SK-N-SH (cell line): ENCODE measurements at regions not wholly inside any gene's neighbourhood (a gene's known extent, or its start where the extent isn't known, plus 50 kb on each side); places are given as distances from the start of the nearest gene placed in this dataset.

Experiments
- CTCF ChIA-PET: fragments of 300-600, 350-600 bp; formaldehyde crosslinking; extraction: SDS; loops from one replicate; lab custom pipeline; 2021; lab: Yijun Ruan, JAX
- POLR2A ChIA-PET: fragments of 350-600 bp; sonication (Branson Sonifier 250); formaldehyde crosslinking; extraction: SDS; loops from one replicate; lab custom pipeline; 2020; ENCODE audit warnings: antibody characterized with exemption, inconsistent platforms; lab: Yijun Ruan, JAX
- DNase-seq: peaks from one replicate; pipeline ENCODE4 v3.0.0; 2012
- H2AFZ ChIP-seq: fragments of 200-600 bp; sonication (generic); 2 replicates; pipeline ENCODE4 v1.8.1; 2016; ENCODE audit warnings: antibody characterized with exemption, mild to moderate bottlenecking, low read depth
- H3F3A ChIP-seq: fragments of 200-600 bp; sonication (generic); replicated peaks from 2 replicates; pipeline ENCODE3; 2016; ENCODE audit warnings: antibody characterized with exemption, mild to moderate bottlenecking; ENCODE audit not compliant: insufficient read depth
- H3K27ac ChIP-seq, 2 experiments: fragments of 200-500 bp in 1 of 2; fragments of 200-600 bp in 1 of 2; sonication (Bioruptor generic) in 1 of 2; sonication (generic), shearing (Covaris generic) in 1 of 2; 2 replicates each; pipeline versions ENCODE4 v1.5.1 to v1.6.1; 2014 to 2016; ENCODE audit warnings: low read depth in 2 of 2, inconsistent platforms in 1 of 2, low read length in 1 of 2, mild to moderate bottlenecking in 1 of 2, mixed read lengths in 1 of 2
- H3K27me3 ChIP-seq: fragments of 200-600 bp; sonication (generic), shearing (Covaris generic); 2 replicates; pipeline ENCODE4 v1.6.1; 2016; ENCODE audit warnings: mixed run types; ENCODE audit not compliant: insufficient read depth
- H3K36me3 ChIP-seq, 2 experiments: fragments of 200-500 bp in 1 of 2; fragments of 200-600 bp in 1 of 2; sonication (Bioruptor generic) in 1 of 2; sonication (generic) in 1 of 2; replicated peaks in 1 of 2; 2 replicates each; pipeline versions ENCODE3 to v1.5.1; 2014 to 2016; ENCODE audit warnings: low read length in 1 of 2, mild to moderate bottlenecking in 1 of 2; ENCODE audit not compliant: insufficient read depth in 2 of 2, control insufficient read depth in 1 of 2
- H3K4me1 ChIP-seq, 2 experiments: fragments of 200-500 bp in 1 of 2; fragments of 200-600 bp in 1 of 2; sonication (Bioruptor generic) in 1 of 2; sonication (generic), shearing (Covaris generic) in 1 of 2; 2 replicates each; pipeline versions ENCODE4 v1.5.1 to v1.6.1; 2014 to 2016; ENCODE audit warnings: low read depth in 1 of 2, low read length in 1 of 2, mixed run types in 1 of 2; ENCODE audit not compliant: insufficient read depth in 2 of 2, control insufficient read depth in 1 of 2
- H3K4me2 ChIP-seq: fragments of 200-600 bp; sonication (generic), shearing (Covaris generic); 2 replicates; pipeline ENCODE4 v1.6.1; 2017; ENCODE audit warnings: mixed run types
- H3K4me3 ChIP-seq, 2 experiments: fragments of 200-500 bp in 1 of 2; fragments of 200-600 bp in 1 of 2; sonication (Bioruptor generic) in 1 of 2; sonication (generic), shearing (Covaris generic) in 1 of 2; 2 replicates each; pipeline versions ENCODE4 v1.5.1 to v1.8.1; 2014 to 2016; ENCODE audit warnings: low read depth in 2 of 2, inconsistent platforms in 1 of 2, low read length in 1 of 2, mild to moderate bottlenecking in 1 of 2, mixed read lengths in 1 of 2, moderate library complexity in 1 of 2
- H3K79me2 ChIP-seq: fragments of 200-600 bp; sonication (generic); 2 replicates; pipeline ENCODE4 v1.8.1; 2017; ENCODE audit warnings: mild to moderate bottlenecking; ENCODE audit not compliant: insufficient read depth
- H3K9ac ChIP-seq: fragments of 200-600 bp; sonication (generic); 2 replicates; pipeline ENCODE4 v1.6.1; 2017; ENCODE audit warnings: mixed run types
- H3K9me2 ChIP-seq: fragments of 200-600 bp; sonication (generic); 2 replicates; pipeline ENCODE4 v1.6.1; 2017; ENCODE audit warnings: mixed run types
- H3K9me3 ChIP-seq: fragments of 200-600 bp; sonication (generic); 2 replicates; pipeline ENCODE4 v1.6.1; 2017; ENCODE audit warnings: mixed run types, mild to moderate bottlenecking, moderate library complexity
- H4K20me1 ChIP-seq: fragments of 200-600 bp; sonication (generic); 2 replicates; pipeline ENCODE4 v1.6.1; 2017; ENCODE audit warnings: mild to moderate bottlenecking, mixed run types; ENCODE audit not compliant: insufficient read depth
- FOXJ3 ChIP-seq: sonication (generic); formaldehyde crosslinking; IDR thresholded peaks from 2 replicates; pipeline ENCODE4 v1.5.1; 2020; ENCODE audit warnings: mild to moderate bottlenecking, missing genetic modification reagents
- MEF2A ChIP-seq: IDR thresholded peaks from 2 replicates; pipeline ENCODE4 v1.4.0; 2012; ENCODE audit warnings: low read depth, borderline replicate concordance
- NRF1 ChIP-seq: IDR thresholded peaks from 2 replicates; pipeline ENCODE4 v1.6.1; 2012; ENCODE audit warnings: low read depth, mild to moderate bottlenecking, low read length
- POLR2AphosphoS5 ChIP-seq: IDR thresholded peaks from 2 replicates; pipeline ENCODE4 v1.6.1; 2012; ENCODE audit warnings: low read depth, low read length
- RCOR1 ChIP-seq: fragments of 150-350 bp; IDR thresholded peaks from 2 replicates; pipeline ENCODE4 v1.6.1; 2017; ENCODE audit warnings: antibody characterized with exemption, low read length
- RXRA ChIP-seq: IDR thresholded peaks from 2 replicates; pipeline ENCODE4 v1.4.0; 2012; ENCODE audit warnings: low read depth, mild to moderate bottlenecking, borderline replicate concordance
- SMC3 ChIP-seq: IDR thresholded peaks from 2 replicates; pipeline ENCODE4 v1.6.1; 2012; ENCODE audit warnings: low read depth, low read length, improper control_type of control experiment
- TCF12 ChIP-seq: IDR thresholded peaks from 2 replicates; pipeline ENCODE4 v1.4.0; 2012
- YY1 ChIP-seq: IDR thresholded peaks from 2 replicates; pipeline ENCODE4 v1.4.0; 2012; ENCODE audit warnings: low read depth, mild to moderate bottlenecking
- WGBS: methylation state at CpG from one replicate; pipeline ENCODE4 v1.1.6; 2017; ENCODE audit warnings: low lambda C conversion rate; 5-methylcytosine and 5-hydroxymethylcytosine counted together
- TF ChIP-seq, protein P1 (sequence below): IDR thresholded peaks from 2 replicates; pipeline ENCODE4; 2012
- TF ChIP-seq, protein P2 (sequence below): fragments of 150-350 bp; IDR thresholded peaks from 2 replicates; pipeline ENCODE4 v1.6.1; 2017; ENCODE audit warnings: antibody characterized with exemption, low read length, low read depth, borderline replicate concordance
- TF ChIP-seq, protein P3 (sequence below): IDR thresholded peaks from 2 replicates; pipeline ENCODE4 v1.6.1; 2012; ENCODE audit warnings: mild to moderate bottlenecking, low read depth, low read length, moderate library complexity
- TF ChIP-seq, protein P4 (sequence below): IDR thresholded peaks from 2 replicates; pipeline ENCODE4 v1.4.0; 2012; ENCODE audit warnings: low read depth, borderline replicate concordance

DNA sequence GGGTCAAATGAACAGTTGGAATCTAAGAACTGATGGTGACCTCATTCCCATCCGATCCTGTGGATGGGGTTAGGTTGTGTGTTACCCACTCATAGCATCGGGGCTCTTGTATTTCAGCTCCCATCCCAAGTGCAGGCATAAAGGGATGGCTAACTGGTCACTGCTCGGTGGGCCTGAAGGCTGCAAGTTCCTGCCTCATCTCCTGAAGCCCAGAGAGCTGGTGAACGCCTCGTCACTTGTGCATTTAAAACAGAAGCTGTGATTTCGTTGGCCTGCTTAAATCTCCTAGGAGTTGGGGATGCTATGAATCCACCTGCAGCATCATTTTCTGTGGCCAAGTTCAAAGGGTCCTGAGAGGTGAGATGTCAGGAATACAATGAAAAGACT lies 477.0 kb downstream of the TBC1D22A start (continued):
- TF ChIP-seq, protein P1, sequence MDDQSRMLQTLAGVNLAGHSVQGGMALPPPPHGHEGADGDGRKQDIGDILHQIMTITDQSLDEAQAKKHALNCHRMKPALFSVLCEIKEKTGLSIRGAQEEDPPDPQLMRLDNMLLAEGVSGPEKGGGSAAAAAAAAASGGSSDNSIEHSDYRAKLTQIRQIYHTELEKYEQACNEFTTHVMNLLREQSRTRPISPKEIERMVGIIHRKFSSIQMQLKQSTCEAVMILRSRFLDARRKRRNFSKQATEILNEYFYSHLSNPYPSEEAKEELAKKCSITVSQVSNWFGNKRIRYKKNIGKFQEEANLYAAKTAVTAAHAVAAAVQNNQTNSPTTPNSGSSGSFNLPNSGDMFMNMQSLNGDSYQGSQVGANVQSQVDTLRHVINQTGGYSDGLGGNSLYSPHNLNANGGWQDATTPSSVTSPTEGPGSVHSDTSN: no peak
- no peak for TF ChIP-seq SMC3
- TF ChIP-seq TCF12: no peak

DNA sequence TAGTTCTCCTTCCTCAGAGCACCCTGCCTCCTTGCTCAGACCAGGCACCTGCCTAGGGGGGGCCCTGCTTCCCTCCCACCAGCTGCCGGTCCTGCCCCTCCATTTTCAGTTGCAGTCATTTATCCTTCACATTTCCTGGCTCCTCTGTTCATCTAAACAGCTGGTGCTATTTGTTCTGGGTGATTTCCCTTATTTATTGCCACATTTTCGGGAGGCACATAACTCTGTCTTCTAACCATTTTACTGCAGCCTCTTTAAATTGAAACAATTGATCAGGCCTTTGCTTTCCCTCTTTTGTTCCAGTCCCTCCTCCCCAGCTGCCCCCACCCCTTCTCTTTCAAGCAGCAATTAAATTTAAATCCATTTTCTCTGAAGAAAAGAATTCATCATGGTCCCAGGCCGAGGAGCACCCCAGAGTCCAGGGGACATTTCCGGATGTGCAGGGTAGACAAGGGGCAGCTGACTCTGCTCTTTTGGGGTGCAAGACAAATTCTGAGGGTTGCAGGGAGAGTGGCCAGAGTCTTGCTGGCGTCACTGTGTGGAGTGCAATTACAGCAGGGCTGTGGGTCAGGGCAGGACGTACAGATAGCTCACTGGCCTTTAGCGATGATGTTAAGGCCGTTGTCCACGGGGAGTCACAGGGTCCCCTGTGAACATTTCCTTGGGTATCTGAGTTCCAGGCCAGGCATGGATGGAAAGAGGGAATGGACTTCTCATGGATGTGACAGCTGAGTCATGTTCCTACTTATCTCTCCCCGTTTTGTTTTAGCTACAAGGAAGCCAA lies 476.4 kb downstream of the TBC1D22A start:
- ChIA-PET POLR2A (no interaction called here), CTCF (interaction anchor here (0.9 to 1.8 kb wide), 2 partner anchors 9 to 24 kb away, joined by 3 to 5 read pairs; no protein-coding TSS in a partner anchor)
- Histone ChIP-seq H3K4me2 (no peak overlapping the region), H3K9me3 (no peaks in the 10 kb centered on the region), H3K9ac (no peak overlapping the region), H3K36me3 (no peaks in the 10 kb centered on the region), H3K4me1 (no peaks in the 10 kb centered on the region), H4K20me1 (no peaks in the 10 kb centered on the region), H3K27me3 (no peaks in the 10 kb centered on the region), H3K79me2 (no peaks in the 10 kb centered on the region), H3K27ac (no peak overlapping the region), H3K4me3 (no peak overlapping the region), H3K9me2 (no peaks in the 10 kb centered on the region), H3F3A (no peaks in the 10 kb centered on the region), H2AFZ (no peak overlapping the region)
- WGBS: 38% methylated on average over 10 of the region's 10 CpGs
- no peak for DNase-seq
- TF ChIP-seq RCOR1 (no peak), NRF1 (no peak), YY1 (no peak), MEF2A (no peak), RXRA (no peak), FOXJ3 (CRISPR knock-in tag) (no peak), POLR2AphosphoS5 (no peak)
- TF ChIP-seq, protein P2, sequence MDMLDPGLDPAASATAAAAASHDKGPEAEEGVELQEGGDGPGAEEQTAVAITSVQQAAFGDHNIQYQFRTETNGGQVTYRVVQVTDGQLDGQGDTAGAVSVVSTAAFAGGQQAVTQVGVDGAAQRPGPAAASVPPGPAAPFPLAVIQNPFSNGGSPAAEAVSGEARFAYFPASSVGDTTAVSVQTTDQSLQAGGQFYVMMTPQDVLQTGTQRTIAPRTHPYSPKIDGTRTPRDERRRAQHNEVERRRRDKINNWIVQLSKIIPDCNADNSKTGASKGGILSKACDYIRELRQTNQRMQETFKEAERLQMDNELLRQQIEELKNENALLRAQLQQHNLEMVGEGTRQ: no peak
- TF ChIP-seq, protein P1: no peak
- TF ChIP-seq, protein P3, sequence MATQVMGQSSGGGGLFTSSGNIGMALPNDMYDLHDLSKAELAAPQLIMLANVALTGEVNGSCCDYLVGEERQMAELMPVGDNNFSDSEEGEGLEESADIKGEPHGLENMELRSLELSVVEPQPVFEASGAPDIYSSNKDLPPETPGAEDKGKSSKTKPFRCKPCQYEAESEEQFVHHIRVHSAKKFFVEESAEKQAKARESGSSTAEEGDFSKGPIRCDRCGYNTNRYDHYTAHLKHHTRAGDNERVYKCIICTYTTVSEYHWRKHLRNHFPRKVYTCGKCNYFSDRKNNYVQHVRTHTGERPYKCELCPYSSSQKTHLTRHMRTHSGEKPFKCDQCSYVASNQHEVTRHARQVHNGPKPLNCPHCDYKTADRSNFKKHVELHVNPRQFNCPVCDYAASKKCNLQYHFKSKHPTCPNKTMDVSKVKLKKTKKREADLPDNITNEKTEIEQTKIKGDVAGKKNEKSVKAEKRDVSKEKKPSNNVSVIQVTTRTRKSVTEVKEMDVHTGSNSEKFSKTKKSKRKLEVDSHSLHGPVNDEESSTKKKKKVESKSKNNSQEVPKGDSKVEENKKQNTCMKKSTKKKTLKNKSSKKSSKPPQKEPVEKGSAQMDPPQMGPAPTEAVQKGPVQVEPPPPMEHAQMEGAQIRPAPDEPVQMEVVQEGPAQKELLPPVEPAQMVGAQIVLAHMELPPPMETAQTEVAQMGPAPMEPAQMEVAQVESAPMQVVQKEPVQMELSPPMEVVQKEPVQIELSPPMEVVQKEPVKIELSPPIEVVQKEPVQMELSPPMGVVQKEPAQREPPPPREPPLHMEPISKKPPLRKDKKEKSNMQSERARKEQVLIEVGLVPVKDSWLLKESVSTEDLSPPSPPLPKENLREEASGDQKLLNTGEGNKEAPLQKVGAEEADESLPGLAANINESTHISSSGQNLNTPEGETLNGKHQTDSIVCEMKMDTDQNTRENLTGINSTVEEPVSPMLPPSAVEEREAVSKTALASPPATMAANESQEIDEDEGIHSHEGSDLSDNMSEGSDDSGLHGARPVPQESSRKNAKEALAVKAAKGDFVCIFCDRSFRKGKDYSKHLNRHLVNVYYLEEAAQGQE: no peak
- TF ChIP-seq, protein P4, sequence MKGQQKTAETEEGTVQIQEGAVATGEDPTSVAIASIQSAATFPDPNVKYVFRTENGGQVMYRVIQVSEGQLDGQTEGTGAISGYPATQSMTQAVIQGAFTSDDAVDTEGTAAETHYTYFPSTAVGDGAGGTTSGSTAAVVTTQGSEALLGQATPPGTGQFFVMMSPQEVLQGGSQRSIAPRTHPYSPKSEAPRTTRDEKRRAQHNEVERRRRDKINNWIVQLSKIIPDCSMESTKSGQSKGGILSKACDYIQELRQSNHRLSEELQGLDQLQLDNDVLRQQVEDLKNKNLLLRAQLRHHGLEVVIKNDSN: no peak
